ENCODE measurements at regions not wholly inside any gene's neighbourhood (a gene's known extent, or its start where the extent isn't known, plus 50 kb on each side); places are given as distances from the start of the nearest gene placed in this dataset.

DNA sequence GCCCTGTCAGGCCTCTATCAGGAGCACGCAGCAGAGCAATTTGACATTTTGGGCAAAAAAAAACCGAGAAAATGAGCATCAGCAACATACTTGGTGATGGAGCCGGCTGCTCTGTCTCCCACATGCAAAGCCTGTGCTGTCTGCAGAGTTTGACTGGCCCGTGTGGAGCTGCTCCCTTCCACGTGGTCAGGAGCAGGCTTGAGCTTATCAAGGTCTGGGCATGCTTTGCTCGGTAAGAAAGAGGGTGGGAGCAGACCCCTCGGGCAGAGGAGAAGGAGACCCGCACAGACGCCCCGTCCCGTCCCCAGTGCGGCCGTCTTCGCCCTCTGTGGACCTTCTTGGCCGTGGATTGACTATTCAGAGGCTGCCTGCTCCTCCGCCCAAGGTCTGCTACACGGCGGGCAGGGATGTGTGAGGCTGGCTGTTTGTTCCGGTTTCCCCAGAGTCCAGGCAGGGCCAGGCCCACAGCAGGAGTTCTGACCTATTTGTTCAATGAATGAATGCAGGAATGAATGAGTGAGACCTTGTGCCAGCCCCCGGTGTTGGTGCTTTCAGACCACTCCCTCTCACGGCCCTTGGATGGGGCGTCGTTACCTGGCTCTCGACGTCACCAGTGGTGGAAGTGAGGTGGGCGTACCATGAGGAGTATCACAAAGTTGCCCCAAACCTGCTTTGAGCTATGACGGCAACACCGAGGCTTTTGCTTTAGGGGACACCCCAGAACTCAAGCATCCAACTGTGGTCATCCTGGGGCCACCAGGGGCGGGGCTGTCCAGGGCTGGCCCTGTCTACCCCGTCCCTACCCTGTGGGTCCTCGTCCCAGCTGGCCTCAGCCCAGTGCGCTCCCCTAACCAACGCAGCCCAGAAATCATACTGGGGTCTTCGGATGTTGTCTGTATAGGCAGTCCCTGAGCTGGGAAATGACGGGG lies 54.7 kb upstream of the ADRA2C start:
- H3K27ac ChIP-seq (ENCODE audit: low read length), result no peak overlapping the region

DNA sequence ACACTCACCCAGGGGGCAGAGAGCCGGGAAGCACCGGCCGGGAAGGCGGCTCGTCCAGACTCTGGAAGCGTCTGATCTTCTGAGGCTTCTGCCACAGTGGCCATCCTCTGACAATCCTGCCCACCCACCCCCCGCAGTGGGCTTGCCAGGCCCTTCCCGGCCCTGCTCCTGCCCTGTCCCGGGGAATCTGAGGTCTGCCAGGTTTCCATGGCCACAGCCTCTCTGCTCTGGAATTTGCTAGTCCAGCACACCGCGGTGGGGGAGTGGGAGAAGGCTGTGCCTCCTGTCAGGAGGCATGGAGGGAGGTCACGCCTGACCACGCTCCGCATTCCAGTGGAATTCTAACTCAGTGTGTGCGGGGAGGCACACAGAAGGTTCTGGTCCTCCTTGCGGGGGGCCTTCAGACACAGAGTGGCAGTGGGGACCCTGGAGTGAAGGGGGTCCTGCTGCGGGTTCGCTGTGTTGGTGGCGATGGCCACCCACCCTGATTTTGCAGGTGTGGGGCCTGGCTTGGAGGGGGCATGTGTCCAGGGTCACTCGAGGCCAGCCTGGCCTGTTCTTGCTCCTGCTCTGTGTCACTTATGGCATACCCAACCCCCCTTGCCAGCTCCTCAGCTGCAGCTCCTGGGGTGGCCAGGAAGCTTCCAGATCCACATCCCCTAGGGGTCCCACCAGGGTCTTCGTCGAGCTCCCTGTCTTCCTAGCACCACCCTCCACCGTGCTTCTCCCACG lies 55.6 kb upstream of the ADRA2C start:
- H3K27me3 ChIP-seq (ENCODE audit: low read length), result no peaks in the 10 kb centered on the region
- no peak overlapping the region for H3K4me3 ChIP-seq (ENCODE audit: low read length)
- no peak overlapping the region for H3K9ac ChIP-seq (ENCODE audit: low read length)
- no peaks in the 10 kb centered on the region for H3K9me3 ChIP-seq (ENCODE audit: low read length)
- H4K20me1 ChIP-seq (ENCODE audit: insufficient read depth, low read depth, low read length), result no peaks in the 10 kb centered on the region
- H3K79me2 ChIP-seq (ENCODE audit: low read length), result no peaks in the 10 kb centered on the region
- no peaks in the 10 kb centered on the region for H3K4me1 ChIP-seq (ENCODE audit: low read length)
- H3K4me2 ChIP-seq (ENCODE audit: low read depth, low read length, poor library complexity, severe bottlenecking), result no peak overlapping the region
- H3K9me2 ChIP-seq (replicated peaks; ENCODE audit: insufficient read depth, low read length), result no peaks in the 10 kb centered on the region
- no peaks in the 10 kb centered on the region for H3K36me3 ChIP-seq (ENCODE audit: insufficient read depth, low read length)
- no peak for DNase-seq
- no peak overlapping the region for H2AFZ ChIP-seq (ENCODE audit: low read length)
- H3K27ac ChIP-seq (ENCODE audit: low read length), result no peak overlapping the region

More for the DNA sequence above, 54.7 kb upstream of the ADRA2C start:
- H3K9me2 ChIP-seq (replicated peaks; ENCODE audit: insufficient read depth, low read length), result no peaks in the 10 kb centered on the region
- H3K9ac ChIP-seq (ENCODE audit: low read length), result no peak overlapping the region
- H3K27me3 ChIP-seq (ENCODE audit: low read length), result no peaks in the 10 kb centered on the region
- no peaks in the 10 kb centered on the region for H3K79me2 ChIP-seq (ENCODE audit: low read length)
- no peaks in the 10 kb centered on the region for H3K9me3 ChIP-seq (ENCODE audit: low read length)
- H3K36me3 ChIP-seq (ENCODE audit: insufficient read depth, low read length), result no peaks in the 10 kb centered on the region
- no peak overlapping the region for H2AFZ ChIP-seq (ENCODE audit: low read length)
- no peak overlapping the region for H3K4me2 ChIP-seq (ENCODE audit: low read depth, low read length, poor library complexity, severe bottlenecking)
- no peak overlapping the region for H3K4me3 ChIP-seq (ENCODE audit: low read length)
- DNase-seq, result no peak
- no peaks in the 10 kb centered on the region for H4K20me1 ChIP-seq (ENCODE audit: insufficient read depth, low read depth, low read length)
- H3K4me1 ChIP-seq (ENCODE audit: low read length), result no peaks in the 10 kb centered on the region

DNA sequence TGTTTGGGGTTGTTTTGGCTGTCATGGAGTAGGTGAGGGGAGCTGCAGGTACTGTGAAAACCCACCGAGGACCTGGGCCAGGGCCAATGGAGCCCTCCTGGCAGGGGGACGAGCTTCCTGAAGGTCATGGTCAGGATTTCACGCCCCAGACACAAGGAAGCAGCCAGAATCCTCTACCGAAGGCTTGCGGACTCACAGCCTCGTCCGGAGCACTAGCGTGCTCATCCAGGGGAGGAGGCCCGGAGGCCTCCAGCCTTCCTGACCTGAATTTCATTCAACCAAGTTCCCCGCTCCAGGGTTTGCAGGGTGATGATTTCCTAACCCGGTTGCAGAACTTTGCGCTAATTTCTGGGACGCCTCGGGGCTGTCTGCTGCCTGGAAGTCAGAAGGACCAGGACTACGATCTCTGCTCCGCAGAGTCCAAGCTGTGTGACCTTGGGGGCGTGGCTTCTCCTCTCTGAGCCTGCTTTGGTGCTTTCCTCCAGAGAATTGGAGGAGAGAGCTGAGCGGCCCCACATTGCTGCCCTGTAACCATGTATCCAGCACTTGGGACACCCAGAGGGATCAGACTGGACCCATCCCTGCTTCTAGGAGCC lies 56.2 kb upstream of the ADRA2C start:
- Histone ChIP-seq H3K4me1 (ENCODE audit: low read length) (no peaks in the 10 kb centered on the region), H3K9me2 (replicated peaks; ENCODE audit: insufficient read depth, low read length) (no peaks in the 10 kb centered on the region), H3K9ac (ENCODE audit: low read length) (no peak overlapping the region), H4K20me1 (ENCODE audit: insufficient read depth, low read depth, low read length) (no peaks in the 10 kb centered on the region), H3K27ac (ENCODE audit: low read length) (no peak overlapping the region), H3K79me2 (ENCODE audit: low read length) (no peaks in the 10 kb centered on the region), H3K4me2 (ENCODE audit: low read depth, low read length, poor library complexity, severe bottlenecking) (no peak overlapping the region), H3K36me3 (ENCODE audit: insufficient read depth, low read length) (no peaks in the 10 kb centered on the region), H3K4me3 (ENCODE audit: low read length) (no peak overlapping the region), H3K9me3 (ENCODE audit: low read length) (no peaks in the 10 kb centered on the region), H2AFZ (ENCODE audit: low read length) (no peak overlapping the region), H3K27me3 (ENCODE audit: low read length) (no peaks in the 10 kb centered on the region)
- DNase-seq, result no peak

DNA sequence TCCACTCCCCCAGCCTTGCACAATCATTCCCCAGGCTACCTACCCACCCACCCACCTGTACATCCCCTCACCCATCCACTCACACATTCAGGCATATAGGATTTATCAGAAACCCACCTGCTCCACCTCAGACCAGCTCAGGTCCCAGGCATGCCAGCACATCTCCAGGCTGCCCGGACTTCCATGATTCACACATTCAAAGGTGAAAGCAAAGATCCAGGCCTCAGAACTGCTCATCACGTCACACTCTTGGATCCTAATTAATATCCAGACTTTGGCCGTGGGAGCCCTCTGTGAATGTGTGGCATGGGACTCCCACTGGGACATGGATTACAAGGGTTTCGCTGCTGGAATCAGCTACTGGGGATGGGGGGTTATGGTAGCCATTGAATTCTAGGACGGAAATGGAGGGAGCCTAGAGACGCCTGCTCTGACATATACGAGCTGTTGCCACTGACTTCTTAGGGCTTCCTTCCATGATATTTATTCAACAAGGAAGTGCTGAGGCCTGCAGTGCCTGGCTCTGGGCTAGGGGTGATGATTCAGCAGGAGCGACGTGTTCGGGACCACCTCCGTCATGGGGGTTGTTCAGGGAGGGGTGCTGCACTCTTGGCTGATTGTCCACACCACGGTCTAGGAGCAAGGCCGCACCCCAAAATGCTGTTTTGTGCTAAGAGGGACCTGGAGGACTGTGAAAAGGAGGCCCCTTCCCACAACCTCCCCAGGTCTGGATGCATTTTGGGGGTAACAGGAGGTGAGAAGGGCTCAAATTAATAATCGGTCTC lies 56.9 kb upstream of the ADRA2C start:
- Histone ChIP-seq H3K9ac (ENCODE audit: low read length) (no peak overlapping the region), H3K79me2 (ENCODE audit: low read length) (no peaks in the 10 kb centered on the region), H3K4me1 (ENCODE audit: low read length) (no peaks in the 10 kb centered on the region), H3K27me3 (ENCODE audit: low read length) (no peaks in the 10 kb centered on the region), H2AFZ (ENCODE audit: low read length) (no peak overlapping the region), H4K20me1 (ENCODE audit: insufficient read depth, low read depth, low read length) (no peaks in the 10 kb centered on the region), H3K4me2 (ENCODE audit: low read depth, low read length, poor library complexity, severe bottlenecking) (no peak overlapping the region), H3K27ac (ENCODE audit: low read length) (no peak overlapping the region), H3K36me3 (ENCODE audit: insufficient read depth, low read length) (no peaks in the 10 kb centered on the region), H3K9me2 (replicated peaks; ENCODE audit: insufficient read depth, low read length) (no peaks in the 10 kb centered on the region), H3K9me3 (ENCODE audit: low read length) (no peaks in the 10 kb centered on the region), H3K4me3 (ENCODE audit: low read length) (no peak overlapping the region)
- DNase-seq, result no peak

DNA sequence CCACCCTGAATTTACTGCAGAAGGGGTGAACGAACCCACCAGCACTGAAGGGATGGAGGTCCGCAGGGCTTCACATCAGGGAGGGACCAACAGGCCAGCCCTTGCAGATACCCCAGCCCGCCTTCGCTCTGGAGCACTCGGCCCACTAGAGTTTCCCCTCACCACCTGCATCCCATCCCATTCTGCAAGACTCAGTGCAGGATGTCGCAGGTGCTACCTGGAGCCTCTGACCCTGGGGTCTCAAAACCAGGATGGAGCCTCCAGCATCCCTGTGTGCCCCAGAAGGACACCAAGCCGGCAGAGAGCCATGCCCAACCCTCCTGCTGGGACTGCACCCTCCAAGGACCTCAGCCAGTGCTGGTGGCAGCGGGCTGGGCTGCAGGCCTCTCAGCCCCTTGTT lies 57.6 kb upstream of the ADRA2C start:
- Histone ChIP-seq H3K27me3 (ENCODE audit: low read length) (no peaks in the 10 kb centered on the region), H3K79me2 (ENCODE audit: low read length) (no peaks in the 10 kb centered on the region), H3K4me1 (ENCODE audit: low read length) (no peaks in the 10 kb centered on the region), H4K20me1 (ENCODE audit: insufficient read depth, low read depth, low read length) (no peaks in the 10 kb centered on the region), H3K4me3 (ENCODE audit: low read length) (no peak overlapping the region), H3K9ac (ENCODE audit: low read length) (no peak overlapping the region), H3K4me2 (ENCODE audit: low read depth, low read length, poor library complexity, severe bottlenecking) (no peak overlapping the region), H3K9me2 (replicated peaks; ENCODE audit: insufficient read depth, low read length) (no peaks in the 10 kb centered on the region), H3K9me3 (ENCODE audit: low read length) (no peaks in the 10 kb centered on the region), H3K36me3 (ENCODE audit: insufficient read depth, low read length) (no peaks in the 10 kb centered on the region), H2AFZ (ENCODE audit: low read length) (no peak overlapping the region), H3K27ac (ENCODE audit: low read length) (no peak overlapping the region)
- DNase-seq, result no peak

DNA sequence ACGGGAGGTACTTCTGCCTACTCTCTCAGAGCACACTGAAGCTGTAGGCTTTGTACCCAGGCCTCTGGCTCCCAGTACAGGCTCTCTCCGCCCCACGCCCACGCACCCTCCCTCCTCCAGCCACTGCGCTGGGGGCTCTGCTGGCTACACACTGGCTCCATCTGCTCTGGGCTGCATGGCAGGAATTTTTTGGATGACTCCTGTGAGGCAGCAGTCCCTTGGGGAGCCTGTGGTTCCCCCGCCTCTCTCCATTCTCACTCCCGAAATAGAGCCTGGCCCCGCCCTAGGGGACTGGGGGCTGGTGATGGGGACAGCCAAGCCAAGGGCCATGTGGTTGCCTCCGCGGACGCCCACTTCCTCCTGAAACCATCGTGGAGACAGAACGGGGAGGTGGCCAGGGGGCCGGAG lies 58.1 kb upstream of the ADRA2C start:
- Histone ChIP-seq H3K9me2 (replicated peaks; ENCODE audit: insufficient read depth, low read length) (no peaks in the 10 kb centered on the region), H3K27ac (ENCODE audit: low read length) (no peak overlapping the region), H3K9me3 (ENCODE audit: low read length) (no peaks in the 10 kb centered on the region), H3K27me3 (ENCODE audit: low read length) (no peaks in the 10 kb centered on the region), H4K20me1 (ENCODE audit: insufficient read depth, low read depth, low read length) (no peaks in the 10 kb centered on the region), H3K4me3 (ENCODE audit: low read length) (no peak overlapping the region), H3K36me3 (ENCODE audit: insufficient read depth, low read length) (no peaks in the 10 kb centered on the region), H3K4me2 (ENCODE audit: low read depth, low read length, poor library complexity, severe bottlenecking) (no peak overlapping the region), H3K9ac (ENCODE audit: low read length) (no peak overlapping the region), H2AFZ (ENCODE audit: low read length) (no peak overlapping the region), H3K79me2 (ENCODE audit: low read length) (no peaks in the 10 kb centered on the region), H3K4me1 (ENCODE audit: low read length) (no peaks in the 10 kb centered on the region)
- no peak for DNase-seq

DNA sequence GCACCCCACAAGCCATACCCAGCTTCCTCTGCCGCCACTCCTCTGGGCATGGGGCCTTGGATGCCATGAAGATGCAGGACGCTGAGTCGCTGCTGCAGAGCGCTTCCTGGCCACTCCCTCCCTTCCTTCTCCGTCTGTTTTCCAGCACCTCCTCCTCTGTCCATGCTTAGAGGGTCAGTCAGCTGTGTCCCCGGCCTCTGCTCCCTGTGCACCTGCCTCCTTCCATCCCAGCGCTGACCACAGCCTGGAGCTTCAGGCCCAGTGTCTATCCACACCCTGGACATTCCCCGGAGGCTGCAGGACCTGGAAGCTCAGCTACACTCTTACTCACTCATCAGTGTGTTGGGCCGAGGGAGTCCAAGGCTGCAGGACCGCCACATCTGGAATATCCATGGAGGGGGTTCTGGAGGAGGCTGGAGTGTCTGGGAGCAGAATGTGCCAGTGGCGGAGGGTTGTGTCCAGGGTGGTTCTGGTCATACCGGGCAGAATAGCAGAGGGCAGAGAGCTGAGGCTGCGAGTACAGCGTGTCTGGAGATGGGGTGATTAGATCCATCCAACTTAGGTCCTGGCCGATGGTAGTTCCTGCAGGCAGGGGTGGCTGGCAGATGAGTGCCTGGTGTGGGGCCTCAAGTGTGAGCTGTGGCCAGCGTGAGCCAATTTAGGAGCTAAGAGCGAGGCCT lies 58.6 kb upstream of the ADRA2C start:
- Histone ChIP-seq H3K79me2 (ENCODE audit: low read length) (no peaks in the 10 kb centered on the region), H3K36me3 (ENCODE audit: insufficient read depth, low read length) (no peaks in the 10 kb centered on the region), H4K20me1 (ENCODE audit: insufficient read depth, low read depth, low read length) (no peaks in the 10 kb centered on the region), H3K27ac (ENCODE audit: low read length) (no peak overlapping the region), H3K9ac (ENCODE audit: low read length) (no peak overlapping the region), H3K4me1 (ENCODE audit: low read length) (no peaks in the 10 kb centered on the region), H3K9me2 (replicated peaks; ENCODE audit: insufficient read depth, low read length) (no peaks in the 10 kb centered on the region), H2AFZ (ENCODE audit: low read length) (no peak overlapping the region), H3K4me2 (ENCODE audit: low read depth, low read length, poor library complexity, severe bottlenecking) (no peak overlapping the region), H3K9me3 (ENCODE audit: low read length) (no peaks in the 10 kb centered on the region), H3K4me3 (ENCODE audit: low read length) (no peak overlapping the region), H3K27me3 (ENCODE audit: low read length) (no peaks in the 10 kb centered on the region)
- DNase-seq, result no peak

Data from Karpas-422 (cell line).